Panc1 (cell line): ENCODE measurements at regions not wholly inside any gene's neighbourhood (a gene's known extent, or its start where the extent isn't known, plus 50 kb on each side); places are given as distances from the start of the nearest gene placed in this dataset.

Source experiments
- POLR2AphosphoS5 ChIP-seq: IDR thresholded peaks from 2 replicates; pipeline ENCODE4 v1.6.1; 2012; ENCODE audit warnings: mild to moderate bottlenecking, low read depth, low read length, moderate library complexity
- SIN3A ChIP-seq: IDR thresholded peaks from 2 replicates; pipeline ENCODE4 v1.6.1; 2012; ENCODE audit warnings: low read depth, mild to moderate bottlenecking, low read length, moderate library complexity, borderline replicate concordance; ENCODE audit not compliant: insufficient read depth
- TCF7L2 ChIP-seq: IDR thresholded peaks from 2 replicates; pipeline ENCODE4 v1.6.1; 2011; ENCODE audit warnings: mild to moderate bottlenecking, low read depth, low read length, inconsistent platforms
- TF ChIP-seq, protein P1 (sequence below): fragments of 450-650 bp; IDR thresholded peaks from 2 replicates; pipeline ENCODE4 v1.5.1; 2017; ENCODE audit warnings: mild to moderate bottlenecking
- TF ChIP-seq, protein P2 (sequence below), 2 experiments: IDR thresholded peaks; 2 replicates each; pipeline ENCODE4 v1.6.1; 2011 to 2012; ENCODE audit warnings: low read depth in 2 of 2, control low read depth in 1 of 2, low read length in 1 of 2, mild to moderate bottlenecking in 1 of 2, moderate library complexity in 1 of 2; ENCODE audit not compliant: insufficient read depth in 1 of 2

DNA sequence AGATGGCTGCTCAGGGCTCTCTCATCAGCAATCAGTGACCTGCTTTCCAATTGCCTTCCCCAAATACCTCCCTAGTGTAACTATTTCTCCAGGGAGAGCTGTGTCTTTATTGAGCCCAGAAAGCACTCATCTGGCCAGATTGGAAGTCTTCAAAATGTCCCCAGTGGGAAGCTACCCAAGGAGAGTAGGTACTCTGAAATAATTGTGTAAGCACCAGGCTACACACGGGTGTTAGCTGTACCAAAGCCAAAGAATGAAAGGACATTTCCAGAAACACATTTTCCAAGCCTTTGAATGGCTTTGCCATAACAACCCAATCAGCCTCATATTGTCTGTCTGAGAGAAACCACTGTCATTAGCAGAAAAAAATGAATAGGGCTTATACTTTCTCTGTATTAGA lies 318.8 kb downstream of the FAM170A start:
- TF ChIP-seq, protein P1, sequence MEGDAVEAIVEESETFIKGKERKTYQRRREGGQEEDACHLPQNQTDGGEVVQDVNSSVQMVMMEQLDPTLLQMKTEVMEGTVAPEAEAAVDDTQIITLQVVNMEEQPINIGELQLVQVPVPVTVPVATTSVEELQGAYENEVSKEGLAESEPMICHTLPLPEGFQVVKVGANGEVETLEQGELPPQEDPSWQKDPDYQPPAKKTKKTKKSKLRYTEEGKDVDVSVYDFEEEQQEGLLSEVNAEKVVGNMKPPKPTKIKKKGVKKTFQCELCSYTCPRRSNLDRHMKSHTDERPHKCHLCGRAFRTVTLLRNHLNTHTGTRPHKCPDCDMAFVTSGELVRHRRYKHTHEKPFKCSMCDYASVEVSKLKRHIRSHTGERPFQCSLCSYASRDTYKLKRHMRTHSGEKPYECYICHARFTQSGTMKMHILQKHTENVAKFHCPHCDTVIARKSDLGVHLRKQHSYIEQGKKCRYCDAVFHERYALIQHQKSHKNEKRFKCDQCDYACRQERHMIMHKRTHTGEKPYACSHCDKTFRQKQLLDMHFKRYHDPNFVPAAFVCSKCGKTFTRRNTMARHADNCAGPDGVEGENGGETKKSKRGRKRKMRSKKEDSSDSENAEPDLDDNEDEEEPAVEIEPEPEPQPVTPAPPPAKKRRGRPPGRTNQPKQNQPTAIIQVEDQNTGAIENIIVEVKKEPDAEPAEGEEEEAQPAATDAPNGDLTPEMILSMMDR = no peak
- TF ChIP-seq, protein P2, sequence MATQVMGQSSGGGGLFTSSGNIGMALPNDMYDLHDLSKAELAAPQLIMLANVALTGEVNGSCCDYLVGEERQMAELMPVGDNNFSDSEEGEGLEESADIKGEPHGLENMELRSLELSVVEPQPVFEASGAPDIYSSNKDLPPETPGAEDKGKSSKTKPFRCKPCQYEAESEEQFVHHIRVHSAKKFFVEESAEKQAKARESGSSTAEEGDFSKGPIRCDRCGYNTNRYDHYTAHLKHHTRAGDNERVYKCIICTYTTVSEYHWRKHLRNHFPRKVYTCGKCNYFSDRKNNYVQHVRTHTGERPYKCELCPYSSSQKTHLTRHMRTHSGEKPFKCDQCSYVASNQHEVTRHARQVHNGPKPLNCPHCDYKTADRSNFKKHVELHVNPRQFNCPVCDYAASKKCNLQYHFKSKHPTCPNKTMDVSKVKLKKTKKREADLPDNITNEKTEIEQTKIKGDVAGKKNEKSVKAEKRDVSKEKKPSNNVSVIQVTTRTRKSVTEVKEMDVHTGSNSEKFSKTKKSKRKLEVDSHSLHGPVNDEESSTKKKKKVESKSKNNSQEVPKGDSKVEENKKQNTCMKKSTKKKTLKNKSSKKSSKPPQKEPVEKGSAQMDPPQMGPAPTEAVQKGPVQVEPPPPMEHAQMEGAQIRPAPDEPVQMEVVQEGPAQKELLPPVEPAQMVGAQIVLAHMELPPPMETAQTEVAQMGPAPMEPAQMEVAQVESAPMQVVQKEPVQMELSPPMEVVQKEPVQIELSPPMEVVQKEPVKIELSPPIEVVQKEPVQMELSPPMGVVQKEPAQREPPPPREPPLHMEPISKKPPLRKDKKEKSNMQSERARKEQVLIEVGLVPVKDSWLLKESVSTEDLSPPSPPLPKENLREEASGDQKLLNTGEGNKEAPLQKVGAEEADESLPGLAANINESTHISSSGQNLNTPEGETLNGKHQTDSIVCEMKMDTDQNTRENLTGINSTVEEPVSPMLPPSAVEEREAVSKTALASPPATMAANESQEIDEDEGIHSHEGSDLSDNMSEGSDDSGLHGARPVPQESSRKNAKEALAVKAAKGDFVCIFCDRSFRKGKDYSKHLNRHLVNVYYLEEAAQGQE (IDR thresholded peaks at IDR 0.05; ENCODE audit: insufficient read depth in 1 of 2, low read depth in 2 of 2, low read length in 1 of 2) = no peak
- TF ChIP-seq POLR2AphosphoS5 = no peak
- TF ChIP-seq TCF7L2 = no peak
- no peak for TF ChIP-seq SIN3A
